ENCODE measurements at regions not wholly inside any gene's neighbourhood (a gene's known extent, or its start where the extent isn't known, plus 50 kb on each side); places are given as distances from the start of the nearest gene placed in this dataset.
"Not testable (repeated sequence)": the region's sequence is repeated elsewhere in the genome, so short reads cannot be mapped to it uniquely, and the experiment has no call there.

DNA sequence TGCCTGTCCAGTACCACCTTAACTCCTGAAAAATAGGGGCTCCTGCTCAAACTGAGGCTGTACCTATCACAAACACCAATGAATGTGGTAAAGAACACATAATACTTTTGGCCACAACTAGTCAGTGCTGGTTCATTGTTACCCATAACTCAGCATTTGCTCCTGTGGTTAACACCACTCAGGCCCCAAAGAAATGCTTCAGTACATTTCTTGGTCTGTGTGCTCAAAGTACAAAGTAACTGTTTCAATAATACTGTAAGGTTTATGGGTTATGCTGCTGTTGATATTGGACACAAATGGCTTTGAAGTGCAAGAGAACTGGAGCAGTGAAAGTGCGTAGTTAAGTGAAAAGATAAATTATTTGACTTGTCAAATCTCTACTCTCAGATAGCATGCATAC lies 95.0 kb upstream of the TACR1 start:
- Histone ChIP-seq H4K20me1 (ENCODE audit: insufficient read depth, poor library complexity, severe bottlenecking) (no peaks in the 10 kb centered on the region), H3K4me3 (no peak overlapping the region), H3K4me1 (ENCODE audit: insufficient read depth) (peaks cover 6% of the 10 kb centered on the region), H3K4me2 (no peak overlapping the region), H3K36me3 (replicated peaks; ENCODE audit: insufficient read depth, low read depth) (no peaks in the 10 kb centered on the region), H3K9me2 (replicated peaks; ENCODE audit: insufficient read depth) (no peaks in the 10 kb centered on the region), H3K27me3 (no peaks in the 10 kb centered on the region), H3K79me2 (no peaks in the 10 kb centered on the region), H2AFZ (no peak overlapping the region), H3K27ac (no peak overlapping the region), H3K9me3 (ENCODE audit: low read depth) (no peaks in the 10 kb centered on the region)
- whole genome bisulfite sequencing (ENCODE audit: low lambda C conversion rate, missing lambda C conversion rate), result 47% methylated on average over 1 of the region's 1 CpG
- TF ChIP-seq EZH2 (IDR thresholded peaks at IDR 0.05; ENCODE audit: borderline replicate concordance) (no peak), EZH2phosphoT487 (IDR thresholded peaks at IDR 0.05; ENCODE audit: low read depth, severe bottlenecking, unreplicated experiment) (no peak)
- TF ChIP-seq, protein P1, sequence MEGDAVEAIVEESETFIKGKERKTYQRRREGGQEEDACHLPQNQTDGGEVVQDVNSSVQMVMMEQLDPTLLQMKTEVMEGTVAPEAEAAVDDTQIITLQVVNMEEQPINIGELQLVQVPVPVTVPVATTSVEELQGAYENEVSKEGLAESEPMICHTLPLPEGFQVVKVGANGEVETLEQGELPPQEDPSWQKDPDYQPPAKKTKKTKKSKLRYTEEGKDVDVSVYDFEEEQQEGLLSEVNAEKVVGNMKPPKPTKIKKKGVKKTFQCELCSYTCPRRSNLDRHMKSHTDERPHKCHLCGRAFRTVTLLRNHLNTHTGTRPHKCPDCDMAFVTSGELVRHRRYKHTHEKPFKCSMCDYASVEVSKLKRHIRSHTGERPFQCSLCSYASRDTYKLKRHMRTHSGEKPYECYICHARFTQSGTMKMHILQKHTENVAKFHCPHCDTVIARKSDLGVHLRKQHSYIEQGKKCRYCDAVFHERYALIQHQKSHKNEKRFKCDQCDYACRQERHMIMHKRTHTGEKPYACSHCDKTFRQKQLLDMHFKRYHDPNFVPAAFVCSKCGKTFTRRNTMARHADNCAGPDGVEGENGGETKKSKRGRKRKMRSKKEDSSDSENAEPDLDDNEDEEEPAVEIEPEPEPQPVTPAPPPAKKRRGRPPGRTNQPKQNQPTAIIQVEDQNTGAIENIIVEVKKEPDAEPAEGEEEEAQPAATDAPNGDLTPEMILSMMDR (IDR thresholded peaks at IDR 0.05; ENCODE audit: poor library complexity), result no peak
- no peak for DNase-seq (ENCODE audit: low spot score)

GRCh38 chr2:75292826-75293225 lies 93.5 kb upstream of the TACR1 start:
- DNase-seq (ENCODE audit: low spot score), result no peak
- Histone ChIP-seq H3K4me1 (ENCODE audit: insufficient read depth) (peaks cover 6% of the 10 kb centered on the region), H3K27me3 (no peaks in the 10 kb centered on the region), H3K9me3 (ENCODE audit: low read depth) (no peaks in the 10 kb centered on the region), H3K27ac (no peak overlapping the region), H3K36me3 (replicated peaks; ENCODE audit: insufficient read depth, low read depth) (no peaks in the 10 kb centered on the region), H3K4me2 (no peak overlapping the region), H3K4me3 (no peak overlapping the region), H3K9me2 (replicated peaks; ENCODE audit: insufficient read depth) (no peaks in the 10 kb centered on the region), H3K79me2 (no peaks in the 10 kb centered on the region), H4K20me1 (ENCODE audit: insufficient read depth, poor library complexity, severe bottlenecking) (no peaks in the 10 kb centered on the region), H2AFZ (no peak overlapping the region)
- WGBS (ENCODE audit: low lambda C conversion rate, missing lambda C conversion rate), result 76% methylated on average over 1 of the region's 1 CpG
- TF ChIP-seq EZH2phosphoT487 (IDR thresholded peaks at IDR 0.05; ENCODE audit: low read depth, severe bottlenecking, unreplicated experiment) (no peak), EZH2 (IDR thresholded peaks at IDR 0.05; ENCODE audit: borderline replicate concordance) (no peak)
- TF ChIP-seq, protein P1 (IDR thresholded peaks at IDR 0.05; ENCODE audit: poor library complexity), result no peak

DNA sequence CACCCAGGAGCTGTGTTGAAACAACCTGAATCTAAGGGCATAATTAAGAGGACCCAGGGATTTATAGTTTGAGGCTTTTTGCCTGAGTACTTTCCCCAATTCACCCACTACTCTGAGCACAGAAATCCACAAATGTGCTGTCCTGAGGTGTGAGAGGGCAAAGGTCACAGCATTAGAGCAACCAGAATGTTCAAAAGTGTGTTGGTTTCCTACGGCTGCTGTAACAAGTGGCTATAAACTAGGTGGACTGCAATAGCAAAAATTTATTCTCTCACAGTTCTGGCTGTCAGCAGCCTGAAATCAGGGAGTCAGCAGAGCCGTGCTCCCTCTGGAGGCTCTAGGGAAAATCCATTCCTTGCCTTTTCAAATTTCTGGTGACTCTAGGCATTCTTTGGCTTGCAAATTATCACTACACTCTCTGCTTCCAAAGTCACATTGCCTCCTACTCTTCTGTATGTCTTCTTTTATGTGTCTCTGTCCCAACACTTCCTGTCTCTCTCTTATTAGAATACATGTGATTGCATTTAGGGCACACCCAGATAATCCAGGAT lies 91.4 kb upstream of the TACR1 start:
- TF ChIP-seq EZH2 (IDR thresholded peaks at IDR 0.05; ENCODE audit: borderline replicate concordance), result no peak
- TF ChIP-seq, protein P1 (IDR thresholded peaks at IDR 0.05; ENCODE audit: poor library complexity), result peak; percentile 42
- Histone ChIP-seq H3K4me1 (ENCODE audit: insufficient read depth) (peaks cover 6% of the 10 kb centered on the region), H3K27me3 (no peaks in the 10 kb centered on the region), H4K20me1 (ENCODE audit: insufficient read depth, poor library complexity, severe bottlenecking) (no peaks in the 10 kb centered on the region), H3K9me2 (replicated peaks; ENCODE audit: insufficient read depth) (no peaks in the 10 kb centered on the region), H3K4me2 (no peak overlapping the region), H3K27ac (no peak overlapping the region), H3K79me2 (no peaks in the 10 kb centered on the region), H3K4me3 (no peak overlapping the region), H3K9me3 (ENCODE audit: low read depth) (no peaks in the 10 kb centered on the region), H3K36me3 (replicated peaks; ENCODE audit: insufficient read depth, low read depth) (no peaks in the 10 kb centered on the region), H2AFZ (no peak overlapping the region)
- 13% methylated on average over 2 of the region's 2 CpGs for WGBS (ENCODE audit: low lambda C conversion rate, missing lambda C conversion rate)
- no peak for DNase-seq (ENCODE audit: low spot score)

DNA sequence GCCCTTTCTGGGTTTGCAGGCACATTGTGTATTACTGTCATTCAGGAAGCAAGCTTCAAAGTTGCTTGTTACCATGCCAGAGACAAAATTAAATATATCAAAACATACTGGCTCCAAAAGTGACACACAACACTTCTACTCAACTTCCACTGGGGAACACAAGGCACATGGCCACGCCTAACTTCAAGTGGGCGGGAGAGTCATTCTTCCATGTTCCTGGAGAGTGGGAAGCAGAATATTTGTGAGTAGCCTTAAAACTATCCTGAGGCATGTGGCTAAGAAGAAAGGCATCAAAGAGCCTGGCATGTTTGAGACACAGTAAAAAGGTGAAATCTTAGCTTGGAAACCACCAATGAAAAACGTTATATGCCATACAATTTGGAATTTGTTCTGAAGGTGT lies 90.5 kb upstream of the TACR1 start:
- Histone ChIP-seq H4K20me1 (ENCODE audit: insufficient read depth, poor library complexity, severe bottlenecking) (no peaks in the 10 kb centered on the region), H3K36me3 (replicated peaks; ENCODE audit: insufficient read depth, low read depth) (no peaks in the 10 kb centered on the region), H2AFZ (no peak overlapping the region), H3K27me3 (no peaks in the 10 kb centered on the region), H3K9me2 (replicated peaks; ENCODE audit: insufficient read depth) (no peaks in the 10 kb centered on the region), H3K27ac (no peak overlapping the region), H3K9me3 (ENCODE audit: low read depth) (no peaks in the 10 kb centered on the region), H3K79me2 (no peaks in the 10 kb centered on the region), H3K4me3 (no peak overlapping the region), H3K4me2 (no peak overlapping the region), H3K4me1 (ENCODE audit: insufficient read depth) (peaks cover 6% of the 10 kb centered on the region)
- 81% methylated on average over 3 of the region's 3 CpGs for WGBS (ENCODE audit: low lambda C conversion rate, missing lambda C conversion rate)
- TF ChIP-seq, protein P1 (IDR thresholded peaks at IDR 0.05; ENCODE audit: poor library complexity), result no peak
- TF ChIP-seq EZH2phosphoT487 (IDR thresholded peaks at IDR 0.05; ENCODE audit: low read depth, severe bottlenecking, unreplicated experiment), result no peak
- TF ChIP-seq EZH2 (IDR thresholded peaks at IDR 0.05; ENCODE audit: borderline replicate concordance), result no peak
- DNase-seq (ENCODE audit: low spot score), result no peak

- H3K27ac ChIP-seq; H3K9me3 ChIP-seq (ENCODE audit: low read depth); H3K36me3 ChIP-seq (replicated peaks; ENCODE audit: insufficient read depth, low read depth); H4K20me1 ChIP-seq (ENCODE audit: insufficient read depth, poor library complexity, severe bottlenecking); H3K4me1 ChIP-seq (ENCODE audit: insufficient read depth); H3K79me2 ChIP-seq; H2AFZ ChIP-seq; H3K4me2 ChIP-seq; DNase-seq (ENCODE audit: low spot score); H3K4me3 ChIP-seq; H3K9me2 ChIP-seq (replicated peaks; ENCODE audit: insufficient read depth); H3K27me3 ChIP-seq: not testable (repeated sequence)
- 77% methylated on average over 7 of the region's 7 CpGs for WGBS (ENCODE audit: low lambda C conversion rate, missing lambda C conversion rate)
These were observed 89.9 kb upstream of the TACR1 start for GRCh38 chr2:75289178-75289577.
